HG03108 (cell line): ENCODE measurements at regions not wholly inside any gene's neighbourhood (a gene's known extent, or its start where the extent isn't known, plus 50 kb on each side); places are given as distances from the start of the nearest gene placed in this dataset.

Experiments used
- ATAC-seq: cut with Tn5 transposase; IDR thresholded peaks from one replicate; pipeline ENCODE4 v1.9.1; 2021; ENCODE audit warnings: moderate library complexity; ENCODE audit not compliant: unreplicated experiment

GRCh38 chr1:29502225-29502910 lies 266.0 kb downstream of the PTPRU start:
- no peak for ATAC-seq

- ATAC-seq: no peak
Measured at GRCh38 chr1:29501227-29501976, 265.1 kb downstream of the PTPRU start.

GRCh38 chr1:29500651-29501050 lies 264.3 kb downstream of the PTPRU start:
- no peak for ATAC-seq

- ATAC-seq: no peak
Measured at GRCh38 chr1:29500041-29500440, 263.7 kb downstream of the PTPRU start.

- no peak for ATAC-seq
Measured at GRCh38 chr1:29499104-29499650, 262.9 kb downstream of the PTPRU start.

- ATAC-seq: no peak
Measured at GRCh38 chr1:29498126-29499103, 262.1 kb downstream of the PTPRU start.

- ATAC-seq: no peak
Measured at GRCh38 chr1:29497395-29498125, 261.2 kb downstream of the PTPRU start.

- no peak for ATAC-seq
Measured at GRCh38 chr1:29496701-29497100, 260.4 kb downstream of the PTPRU start.

GRCh38 chr1:29490204-29490934 lies 254.0 kb downstream of the PTPRU start:
- ATAC-seq: no peak

- no peak for ATAC-seq
Measured at GRCh38 chr1:29489471-29489870, 253.1 kb downstream of the PTPRU start.

- ATAC-seq: no peak
Measured at GRCh38 chr1:29488794-29489311, 252.5 kb downstream of the PTPRU start.

GRCh38 chr1:29488086-29488793 lies 251.9 kb downstream of the PTPRU start:
- no peak for ATAC-seq

GRCh38 chr1:29487291-29487690 lies 251.0 kb downstream of the PTPRU start:
- ATAC-seq: no peak

GRCh38 chr1:29485096-29485925 lies 249.0 kb downstream of the PTPRU start:
- no peak for ATAC-seq

GRCh38 chr1:29482991-29483390 lies 246.7 kb downstream of the PTPRU start:
- ATAC-seq: no peak

GRCh38 chr1:29482064-29482463 lies 245.7 kb downstream of the PTPRU start:
- no peak for ATAC-seq

GRCh38 chr1:29481031-29481430 lies 244.7 kb downstream of the PTPRU start:
- ATAC-seq: no peak

- no peak for ATAC-seq
Measured at GRCh38 chr1:29478879-29479278, 242.6 kb downstream of the PTPRU start.
